GM12878 (cell line): ENCODE measurements at regions not wholly inside any gene's neighbourhood (a gene's known extent, or its start where the extent isn't known, plus 50 kb on each side); places are given as distances from the start of the nearest gene placed in this dataset.

ENCODE experiments used
- ATAC-seq: fragments of 200-7000 bp; cut with Tn5 transposase; 3 replicates; pipeline ENCODE4 v1.9.1; 2020; ENCODE audit warnings: mild to moderate bottlenecking, moderate library complexity
- BruUV-seq: library from RNA; stranded (reverse); fragments of 400-500 nt; replicated peaks from 2 replicates; lab custom pipeline; 2021; lab: Mats Ljungman, UMichigan
- CTCF ChIA-PET: fragments of 300-600 bp; sonication (Branson Sonifier 250); formaldehyde crosslinking; extraction: SDS; loops from one replicate; lab custom pipeline; 2021; ENCODE audit warnings: inconsistent platforms; lab: Yijun Ruan, JAX
- POLR2A ChIA-PET: fragments of 350-600 bp; formaldehyde crosslinking; extraction: SDS; loops from one replicate; lab custom pipeline; 2021; ENCODE audit warnings: inconsistent platforms; lab: Charles Lee
- RAD21 ChIA-PET: fragments of 300-600 bp; sonication (Branson Sonifier 250); formaldehyde crosslinking; loops from one replicate; lab custom pipeline; 2023; ENCODE audit warnings: antibody characterized with exemption; ENCODE audit not compliant: unreplicated experiment; lab: Charles Lee
- SMC1A ChIA-PET: fragments of 300-600 bp; sonication (Branson Sonifier 250); formaldehyde crosslinking; loops from one replicate; lab custom pipeline; 2023; ENCODE audit not compliant: unreplicated experiment, uncharacterized antibody; lab: Charles Lee
- DNase-seq: peaks from one replicate; pipeline ENCODE4 v3.0.0-alpha.2; 2011; ENCODE audit warnings: low read depth, low spot score
- FAIRE-seq: peaks from 3 replicates; lab custom pipeline; 2011; peaks lifted over from hg19 to GRCh38; lab: Jason Lieb, UNC
- H2AFZ ChIP-seq: 2 replicates; pipeline ENCODE4 v1.6.0; 2011; ENCODE audit warnings: low read depth, low read length, control low read depth; ENCODE audit not compliant: control insufficient read depth
- H3K27ac ChIP-seq: 2 replicates; pipeline ENCODE4 v1.5.1; 2011; ENCODE audit warnings: control low read depth; ENCODE audit not compliant: control insufficient read depth, insufficient read depth
- H3K27me3 ChIP-seq, 2 experiments: replicated peaks in 1 of 2; 2 replicates each; pipeline versions ENCODE4 v1.6.0 to v1.6.1; 2011; ENCODE audit warnings: low read length in 1 of 2; ENCODE audit not compliant: control insufficient read depth in 2 of 2, insufficient read depth in 2 of 2
- H3K36me3 ChIP-seq, 2 experiments: 2 replicates each; pipeline ENCODE4 v1.5.1; 2011; ENCODE audit warnings: low read length in 1 of 2; ENCODE audit not compliant: control insufficient read depth in 2 of 2, insufficient read depth in 2 of 2
- H3K4me1 ChIP-seq: 2 replicates; pipeline ENCODE4 v1.6.1; 2011; ENCODE audit warnings: mild to moderate bottlenecking, low read length, moderate library complexity, mixed read lengths; ENCODE audit not compliant: control insufficient read depth, insufficient read depth
- H3K4me2 ChIP-seq: 2 replicates; pipeline ENCODE4 v1.6.0; 2011; ENCODE audit warnings: control low read depth; ENCODE audit not compliant: control insufficient read depth, insufficient read depth
- H3K4me3 ChIP-seq: fragments of 200-600 bp; sonication (generic); 2 replicates; pipeline ENCODE4 v1.5.1; 2016
- H3K79me2 ChIP-seq: 2 replicates; pipeline ENCODE4 v1.6.0; 2011; ENCODE audit warnings: low read length; ENCODE audit not compliant: control insufficient read depth, insufficient read depth
- H3K9ac ChIP-seq: 2 replicates; pipeline ENCODE4 v1.8.0; 2011; ENCODE audit warnings: low read length, control low read depth, mixed read lengths; ENCODE audit not compliant: control insufficient read depth, insufficient read depth
- H3K9me3 ChIP-seq: replicated peaks from 3 replicates; pipeline ENCODE4 v1.5.1; 2011; ENCODE audit warnings: mild to moderate bottlenecking, low read length; ENCODE audit not compliant: control insufficient read depth, insufficient read depth
- H4K20me1 ChIP-seq: 2 replicates; pipeline ENCODE4 v1.6.0; 2011; ENCODE audit not compliant: control insufficient read depth, insufficient read depth
- ATF3 ChIP-seq: IDR thresholded peaks from 2 replicates; pipeline ENCODE4 v1.6.1; 2011; ENCODE audit warnings: low read depth, mild to moderate bottlenecking, low read length, moderate library complexity, borderline replicate concordance; ENCODE audit errors: extremely low read depth
- BRCA1 ChIP-seq: IDR thresholded peaks from 2 replicates; pipeline ENCODE4 v1.6.1; 2011; ENCODE audit warnings: low read depth, low read length, improper control_type of control experiment
- ELK1 ChIP-seq: IDR thresholded peaks from 2 replicates; pipeline ENCODE4 v1.6.1; 2012; ENCODE audit warnings: low read depth, low read length, improper control_type of control experiment
- HCFC1 ChIP-seq: fragments of 150-350 bp; IDR thresholded peaks from 2 replicates; pipeline ENCODE4 v1.6.1; 2014; ENCODE audit warnings: low read length
- JUND ChIP-seq: IDR thresholded peaks from 2 replicates; pipeline ENCODE4 v1.6.1; 2012; ENCODE audit warnings: low read depth, mild to moderate bottlenecking, low read length, improper control_type of control experiment, moderate library complexity
- KAT2A ChIP-seq: conservative IDR thresholded peaks from 2 replicates; pipeline ENCODE4 v1.6.1; 2011; ENCODE audit warnings: low read depth, low read length; ENCODE audit not compliant: control insufficient read depth
- NBN ChIP-seq: fragments of 450-650 bp; IDR thresholded peaks from 2 replicates; pipeline ENCODE4 v1.6.1; 2016
- NFXL1 ChIP-seq: fragments of 450-650 bp; IDR thresholded peaks from 2 replicates; pipeline ENCODE4 v1.6.1; 2017; ENCODE audit warnings: antibody characterized with exemption, mild to moderate bottlenecking, borderline replicate concordance
- NR2F1 ChIP-seq: fragments of 450-650 bp; conservative IDR thresholded peaks from 2 replicates; pipeline ENCODE4 v1.6.1; 2017; ENCODE audit warnings: mild to moderate bottlenecking
- POLR2AphosphoS2 ChIP-seq: IDR thresholded peaks from 2 replicates; pipeline ENCODE4 v1.6.1; 2011; ENCODE audit warnings: low read depth, mild to moderate bottlenecking, low read length, improper control_type of control experiment, moderate library complexity
- RBBP5 ChIP-seq: fragments of 200-600 bp; sonication (generic); conservative IDR thresholded peaks from 2 replicates; pipeline ENCODE4 v1.6.1; 2016
- WRNIP1 ChIP-seq: IDR thresholded peaks from 2 replicates; pipeline ENCODE4 v1.6.1; 2011; ENCODE audit warnings: low read depth, low read length, improper control_type of control experiment, borderline replicate concordance
- YY1 ChIP-seq: IDR thresholded peaks from 2 replicates; pipeline ENCODE4 v1.6.1; 2011; ENCODE audit warnings: low read depth, mild to moderate bottlenecking, low read length
- WGBS: methylation state at CpG from one replicate; pipeline ENCODE4 v1.1.6; 2016; ENCODE audit warnings: low lambda C conversion rate; ENCODE audit not compliant: insufficient replicate concordance, insufficient coverage; ENCODE audit errors: missing lambda C conversion rate; 5-methylcytosine and 5-hydroxymethylcytosine counted together
- in situ Hi-C: fragments of 300-500 bp; cut with MboI; formaldehyde crosslinking; loops from 9 replicates; pipeline ENCODE4 v1.14.3; 2018; ENCODE audit warnings: mixed read lengths
- intact Hi-C: fragments of 100-400 bp; cut with micrococcal nuclease; formaldehyde crosslinking; loops from one replicate; pipeline ENCODE4 v1.14.2; 2022; ENCODE audit not compliant: unreplicated experiment
- TF ChIP-seq, protein P1 (sequence below): fragments of 450-650 bp; IDR thresholded peaks from 2 replicates; pipeline ENCODE4 v1.6.1; 2017; ENCODE audit warnings: antibody characterized with exemption, mild to moderate bottlenecking, moderate library complexity
- TF ChIP-seq, protein P2 (sequence below): fragments of 450-650 bp; IDR thresholded peaks from 2 replicates; pipeline ENCODE4 v1.6.1; 2018; ENCODE audit warnings: borderline replicate concordance, mild to moderate bottlenecking; ENCODE audit not compliant: partially characterized antibody
- TF ChIP-seq, protein P3 (sequence below): IDR thresholded peaks from 2 replicates; pipeline ENCODE4 v1.6.1; 2012; ENCODE audit warnings: low read depth, low read length, improper control_type of control experiment

- FAIRE-seq, result no peak
Observed at GRCh38 chr13:76542176-76542575, 344.0 kb downstream of the KCTD12 start.

More at GRCh38 chr13:76542176-76542575, 344.0 kb downstream of the KCTD12 start:
- intact Hi-C loops (no loop called here), in situ Hi-C loops (no loop called here)
- Histone ChIP-seq H3K4me3 (no peak overlapping the region), H3K27me3 (no peaks in the 10 kb centered on the region), H3K4me2 (no peak overlapping the region), H3K79me2 (no peaks in the 10 kb centered on the region), H3K27ac (no peak overlapping the region), H3K9ac (no peak overlapping the region), H3K36me3 (no peaks in the 10 kb centered on the region), H3K9me3 (no peaks in the 10 kb centered on the region), H3K4me1 (no peaks in the 10 kb centered on the region), H2AFZ (no peak overlapping the region)
- no TSS peak for BruUV-seq
- ChIA-PET CTCF (no interaction called here), SMC1A (no interaction called here), POLR2A (no interaction called here), RAD21 (no interaction called here)
- no peak for DNase-seq
- TF ChIP-seq, protein P1, sequence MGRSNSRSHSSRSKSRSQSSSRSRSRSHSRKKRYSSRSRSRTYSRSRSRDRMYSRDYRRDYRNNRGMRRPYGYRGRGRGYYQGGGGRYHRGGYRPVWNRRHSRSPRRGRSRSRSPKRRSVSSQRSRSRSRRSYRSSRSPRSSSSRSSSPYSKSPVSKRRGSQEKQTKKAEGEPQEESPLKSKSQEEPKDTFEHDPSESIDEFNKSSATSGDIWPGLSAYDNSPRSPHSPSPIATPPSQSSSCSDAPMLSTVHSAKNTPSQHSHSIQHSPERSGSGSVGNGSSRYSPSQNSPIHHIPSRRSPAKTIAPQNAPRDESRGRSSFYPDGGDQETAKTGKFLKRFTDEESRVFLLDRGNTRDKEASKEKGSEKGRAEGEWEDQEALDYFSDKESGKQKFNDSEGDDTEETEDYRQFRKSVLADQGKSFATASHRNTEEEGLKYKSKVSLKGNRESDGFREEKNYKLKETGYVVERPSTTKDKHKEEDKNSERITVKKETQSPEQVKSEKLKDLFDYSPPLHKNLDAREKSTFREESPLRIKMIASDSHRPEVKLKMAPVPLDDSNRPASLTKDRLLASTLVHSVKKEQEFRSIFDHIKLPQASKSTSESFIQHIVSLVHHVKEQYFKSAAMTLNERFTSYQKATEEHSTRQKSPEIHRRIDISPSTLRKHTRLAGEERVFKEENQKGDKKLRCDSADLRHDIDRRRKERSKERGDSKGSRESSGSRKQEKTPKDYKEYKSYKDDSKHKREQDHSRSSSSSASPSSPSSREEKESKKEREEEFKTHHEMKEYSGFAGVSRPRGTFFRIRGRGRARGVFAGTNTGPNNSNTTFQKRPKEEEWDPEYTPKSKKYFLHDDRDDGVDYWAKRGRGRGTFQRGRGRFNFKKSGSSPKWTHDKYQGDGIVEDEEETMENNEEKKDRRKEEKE, result no peak
- TF ChIP-seq NFXL1, result no peak
- TF ChIP-seq POLR2AphosphoS2, result no peak
- no peak for TF ChIP-seq NBN
- TF ChIP-seq ELK1, result no peak
- TF ChIP-seq YY1, result no peak
- no peak for TF ChIP-seq WRNIP1
- TF ChIP-seq NR2F1, result no peak
- no peak for TF ChIP-seq HCFC1
- no peak for TF ChIP-seq BRCA1
- TF ChIP-seq RBBP5, result no peak
- TF ChIP-seq KAT2A, result no peak
- no peak for TF ChIP-seq JUND
- TF ChIP-seq, protein P2, sequence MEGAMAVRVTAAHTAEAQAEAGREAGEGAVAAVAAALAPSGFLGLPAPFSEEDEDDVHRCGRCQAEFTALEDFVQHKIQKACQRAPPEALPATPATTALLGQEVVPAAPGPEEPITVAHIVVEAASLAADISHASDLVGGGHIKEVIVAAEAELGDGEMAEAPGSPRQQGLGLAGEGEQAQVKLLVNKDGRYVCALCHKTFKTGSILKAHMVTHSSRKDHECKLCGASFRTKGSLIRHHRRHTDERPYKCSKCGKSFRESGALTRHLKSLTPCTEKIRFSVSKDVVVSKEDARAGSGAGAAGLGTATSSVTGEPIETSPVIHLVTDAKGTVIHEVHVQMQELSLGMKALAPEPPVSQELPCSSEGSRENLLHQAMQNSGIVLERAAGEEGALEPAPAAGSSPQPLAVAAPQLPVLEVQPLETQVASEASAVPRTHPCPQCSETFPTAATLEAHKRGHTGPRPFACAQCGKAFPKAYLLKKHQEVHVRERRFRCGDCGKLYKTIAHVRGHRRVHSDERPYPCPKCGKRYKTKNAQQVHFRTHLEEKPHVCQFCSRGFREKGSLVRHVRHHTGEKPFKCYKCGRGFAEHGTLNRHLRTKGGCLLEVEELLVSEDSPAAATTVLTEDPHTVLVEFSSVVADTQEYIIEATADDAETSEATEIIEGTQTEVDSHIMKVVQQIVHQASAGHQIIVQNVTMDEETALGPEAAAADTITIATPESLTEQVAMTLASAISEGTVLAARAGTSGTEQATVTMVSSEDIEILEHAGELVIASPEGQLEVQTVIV, result no peak
- TF ChIP-seq, protein P3, sequence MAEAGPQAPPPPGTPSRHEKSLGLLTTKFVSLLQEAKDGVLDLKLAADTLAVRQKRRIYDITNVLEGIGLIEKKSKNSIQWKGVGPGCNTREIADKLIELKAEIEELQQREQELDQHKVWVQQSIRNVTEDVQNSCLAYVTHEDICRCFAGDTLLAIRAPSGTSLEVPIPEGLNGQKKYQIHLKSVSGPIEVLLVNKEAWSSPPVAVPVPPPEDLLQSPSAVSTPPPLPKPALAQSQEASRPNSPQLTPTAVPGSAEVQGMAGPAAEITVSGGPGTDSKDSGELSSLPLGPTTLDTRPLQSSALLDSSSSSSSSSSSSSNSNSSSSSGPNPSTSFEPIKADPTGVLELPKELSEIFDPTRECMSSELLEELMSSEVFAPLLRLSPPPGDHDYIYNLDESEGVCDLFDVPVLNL, result no peak
- no peak for TF ChIP-seq ATF3
- TF ChIP-seq, all 136 proteins: peak for 0
- H4K20me1 ChIP-seq, result no peaks in the 10 kb centered on the region
- WGBS, result 55% methylated on average over 4 of the region's 4 CpGs
- no peak for ATAC-seq
